Effector memory CD4-positive, alpha-beta T cell (primary cell): ENCODE measurements at regions not wholly inside any gene's neighbourhood (a gene's known extent, or its start where the extent isn't known, plus 50 kb on each side); places are given as distances from the start of the nearest gene placed in this dataset.

Experiments
- DNase-seq, 3 donors: peaks; one replicate each; pipeline ENCODE4 v3.0.0-alpha.2; 2020
- H3K27ac ChIP-seq: 2 replicates; pipeline ENCODE4 v1.7.0; 2013; ENCODE audit warnings: mild to moderate bottlenecking, low read length, moderate library complexity; ENCODE audit not compliant: insufficient read depth, poor library complexity, severe bottlenecking
- H3K27me3 ChIP-seq: replicated peaks from 2 replicates; pipeline ENCODE4 v1.7.0; 2013; ENCODE audit warnings: mild to moderate bottlenecking, low read length; ENCODE audit not compliant: insufficient read depth, control insufficient read depth, poor library complexity, severe bottlenecking
- H3K36me3 ChIP-seq: 2 replicates; pipeline ENCODE4 v1.7.0; 2013; ENCODE audit warnings: mild to moderate bottlenecking, low read length, moderate library complexity; ENCODE audit not compliant: control insufficient read depth, insufficient read depth
- H3K4me1 ChIP-seq: 2 replicates; pipeline ENCODE4 v1.7.0; 2013; ENCODE audit warnings: low read length, mild to moderate bottlenecking; ENCODE audit not compliant: control insufficient read depth, insufficient read depth, poor library complexity, severe bottlenecking
- H3K4me3 ChIP-seq: 2 replicates; pipeline ENCODE4 v1.7.0; 2013; ENCODE audit warnings: low read length, low read depth, mild to moderate bottlenecking; ENCODE audit not compliant: insufficient read depth, poor library complexity, severe bottlenecking
- H3K9me3 ChIP-seq: 2 replicates; pipeline ENCODE4 v1.7.0; 2013; ENCODE audit warnings: mild to moderate bottlenecking, low read length, moderate library complexity; ENCODE audit not compliant: control insufficient read depth

DNA sequence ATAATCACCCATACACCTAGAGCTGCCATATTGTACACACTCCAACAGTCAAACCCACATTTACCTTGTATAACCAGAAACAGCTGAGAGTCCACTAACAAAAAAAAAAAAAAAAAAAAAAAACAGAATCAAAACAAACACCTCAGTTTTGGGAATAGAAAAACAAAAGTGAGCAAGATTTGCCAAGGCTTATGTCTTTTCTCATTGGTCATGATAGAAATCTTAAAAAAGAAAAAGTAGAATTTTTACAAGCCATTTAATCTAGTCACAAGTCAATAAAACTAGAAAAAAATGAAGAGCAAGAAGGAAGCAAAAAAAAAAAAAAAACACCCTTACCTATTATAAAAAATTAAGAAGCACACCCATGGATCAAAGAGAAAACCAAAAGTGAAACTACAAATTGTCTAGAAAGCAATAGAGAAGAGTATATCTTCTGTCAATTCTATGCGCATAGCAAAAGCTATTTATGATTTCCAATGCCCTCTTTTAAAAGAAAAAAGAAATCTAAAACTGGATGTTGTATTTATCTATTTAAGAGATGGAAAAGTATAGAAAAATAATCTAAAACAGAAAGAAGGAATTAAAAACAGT, 113.2 kb upstream of the GALNT2 start:
- Histone ChIP-seq H3K9me3 (no peaks in the 10 kb centered on the region), H3K27ac (no peak overlapping the region), H3K27me3 (no peaks in the 10 kb centered on the region), H3K4me1 (no peaks in the 10 kb centered on the region), H3K4me3 (no peak overlapping the region), H3K36me3 (no peaks in the 10 kb centered on the region)
- DNase-seq: no peak

DNA sequence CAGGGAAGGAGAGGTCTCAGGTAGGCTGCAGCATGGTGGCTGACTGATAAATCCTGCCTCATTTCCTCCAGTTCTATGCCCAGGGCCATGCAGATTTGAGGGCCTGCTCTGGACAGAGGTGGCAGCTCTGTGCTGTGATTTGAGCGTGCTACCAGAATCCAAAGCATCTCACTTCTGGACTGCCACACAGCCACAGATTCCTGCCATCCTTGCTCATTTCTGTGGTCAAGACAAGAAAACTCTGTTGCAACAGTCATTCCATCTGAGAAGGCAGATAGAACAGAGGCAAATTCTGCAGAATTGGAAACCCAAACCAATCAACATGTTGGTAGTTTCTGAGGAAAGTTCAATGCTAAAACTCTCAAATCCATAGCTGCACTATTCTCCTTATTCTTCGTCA, 102.8 kb upstream of the GALNT2 start:
- H3K4me3 ChIP-seq: no peak overlapping the region
- no peaks in the 10 kb centered on the region for H3K9me3 ChIP-seq
- DNase-seq: no peak
- H3K27ac ChIP-seq: no peak overlapping the region
- no peaks in the 10 kb centered on the region for H3K27me3 ChIP-seq
- H3K4me1 ChIP-seq: no peaks in the 10 kb centered on the region
- H3K36me3 ChIP-seq: no peaks in the 10 kb centered on the region

DNA sequence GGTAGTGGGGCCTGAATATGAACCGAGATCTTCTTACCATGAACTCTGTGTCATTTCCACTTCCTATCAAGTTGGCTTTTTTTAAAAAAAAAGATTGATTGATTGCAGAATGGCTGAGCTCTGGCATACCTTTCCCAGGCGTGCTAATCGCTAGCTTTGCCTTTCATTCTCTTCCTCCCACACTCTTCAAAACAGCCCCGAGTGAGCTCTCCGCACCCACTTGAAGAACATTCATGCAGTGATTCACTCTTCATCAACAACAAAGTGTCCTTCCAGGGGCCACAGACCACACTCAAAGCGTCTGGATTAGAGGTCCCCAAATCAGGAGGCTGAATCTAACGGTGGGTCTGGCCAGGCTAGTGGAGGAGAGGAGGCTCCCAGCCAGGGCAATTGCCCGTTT, 96.3 kb upstream of the GALNT2 start:
- H3K9me3 ChIP-seq: no peaks in the 10 kb centered on the region
- H3K4me1 ChIP-seq: no peaks in the 10 kb centered on the region
- H3K4me3 ChIP-seq: no peak overlapping the region
- H3K27me3 ChIP-seq: no peaks in the 10 kb centered on the region
- no peak for DNase-seq
- H3K27ac ChIP-seq: no peak overlapping the region
- H3K36me3 ChIP-seq: no peaks in the 10 kb centered on the region

DNA sequence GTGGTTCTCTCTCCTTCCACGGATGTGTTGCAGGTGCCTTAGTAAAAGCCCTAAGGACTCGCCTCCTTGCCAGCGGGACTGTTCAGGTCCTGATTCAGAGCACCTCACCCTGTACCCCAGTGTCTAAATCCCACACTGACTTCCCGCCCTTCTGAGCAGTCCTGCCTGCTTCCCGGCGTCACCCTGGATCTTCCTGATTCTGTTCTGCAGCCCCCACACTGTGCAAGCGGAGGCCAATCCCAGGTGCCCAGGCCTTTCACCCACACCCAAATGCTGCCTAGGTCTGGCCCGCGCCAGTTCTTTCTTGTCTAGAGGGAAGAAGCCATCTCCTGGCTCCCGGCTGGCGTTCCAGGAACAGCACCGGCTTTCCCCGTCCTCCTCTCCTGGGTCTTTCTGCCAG, 95.9 kb upstream of the GALNT2 start:
- no peaks in the 10 kb centered on the region for H3K27me3 ChIP-seq
- H3K27ac ChIP-seq: no peak overlapping the region
- DNase-seq: no peak
- no peak overlapping the region for H3K4me3 ChIP-seq
- no peaks in the 10 kb centered on the region for H3K9me3 ChIP-seq
- no peaks in the 10 kb centered on the region for H3K36me3 ChIP-seq
- H3K4me1 ChIP-seq: no peaks in the 10 kb centered on the region

GRCh38 chr1:229972600-229973296, 94.3 kb upstream of the GALNT2 start:
- Histone ChIP-seq H3K27me3 (no peaks in the 10 kb centered on the region), H3K4me3 (no peak overlapping the region), H3K4me1 (no peaks in the 10 kb centered on the region), H3K9me3 (no peaks in the 10 kb centered on the region), H3K27ac (no peak overlapping the region), H3K36me3 (no peaks in the 10 kb centered on the region)
- no peak for DNase-seq

DNA sequence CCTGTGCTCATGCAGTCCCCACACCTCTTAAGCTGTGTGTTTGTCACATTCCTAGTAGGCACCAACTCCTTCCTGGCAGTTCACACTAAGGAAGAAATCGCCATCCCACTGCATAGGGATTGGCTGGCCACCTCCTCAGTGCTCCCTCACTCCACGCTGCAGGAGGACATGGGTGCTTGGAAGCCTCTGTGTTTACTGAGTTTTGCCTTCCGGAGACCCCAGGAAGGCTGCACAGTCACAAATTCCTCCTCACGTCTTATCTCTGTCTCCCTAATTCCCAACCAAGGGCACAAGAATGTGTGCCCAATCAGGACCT, 93.8 kb upstream of the GALNT2 start:
- no peak overlapping the region for H3K4me3 ChIP-seq
- no peaks in the 10 kb centered on the region for H3K27me3 ChIP-seq

DNA sequence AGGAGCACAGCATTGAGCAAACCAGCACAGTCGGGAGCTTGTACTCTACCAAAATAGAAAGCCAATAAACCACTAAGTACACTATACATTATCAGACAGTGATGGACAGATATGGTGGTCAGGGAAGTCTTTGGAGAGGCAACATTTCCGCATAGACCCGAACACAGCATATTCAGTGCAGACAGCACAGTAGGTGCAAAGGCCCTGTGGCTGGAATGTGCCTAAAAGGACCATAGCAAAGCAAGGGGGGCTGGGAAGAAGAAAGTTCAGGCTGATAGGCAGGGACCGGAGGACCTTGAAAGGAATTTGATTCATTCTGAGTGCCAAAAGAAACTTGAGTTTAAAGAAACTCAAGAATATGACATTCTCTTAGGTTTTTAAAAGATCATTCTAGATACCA, 92.0 kb upstream of the GALNT2 start:
- Histone ChIP-seq H3K4me3 (no peak overlapping the region), H3K4me1 (no peaks in the 10 kb centered on the region), H3K27ac (no peak overlapping the region), H3K9me3 (no peaks in the 10 kb centered on the region), H3K27me3 (no peaks in the 10 kb centered on the region), H3K36me3 (no peaks in the 10 kb centered on the region)
- DNase-seq: no peak

More for the DNA sequence above, 93.8 kb upstream of the GALNT2 start:
- no peak for DNase-seq
- Histone ChIP-seq H3K27ac (no peak overlapping the region), H3K9me3 (no peaks in the 10 kb centered on the region), H3K4me1 (no peaks in the 10 kb centered on the region), H3K36me3 (no peaks in the 10 kb centered on the region)

DNA sequence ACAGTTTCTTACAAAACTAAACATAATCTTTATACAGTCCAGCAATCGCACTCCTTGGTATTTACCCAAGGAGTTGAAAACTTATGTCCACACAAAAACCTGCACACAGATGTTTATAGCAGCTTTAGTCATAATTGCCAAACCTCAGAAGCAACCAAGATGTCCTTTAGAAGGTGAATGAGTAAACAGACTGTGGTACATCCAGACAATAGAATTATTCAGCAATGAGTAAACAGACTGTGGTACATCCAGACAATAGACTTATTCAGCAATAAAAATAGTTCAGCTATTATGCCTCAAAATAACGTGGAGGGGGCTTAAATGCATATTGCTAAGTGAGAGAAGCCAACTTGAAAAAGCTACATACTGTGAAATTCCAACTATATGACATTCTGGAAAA, 87.0 kb upstream of the GALNT2 start:
- Histone ChIP-seq H3K4me3 (no peak overlapping the region), H3K27me3 (no peaks in the 10 kb centered on the region), H3K27ac (no peak overlapping the region), H3K9me3 (no peaks in the 10 kb centered on the region), H3K36me3 (no peaks in the 10 kb centered on the region), H3K4me1 (no peaks in the 10 kb centered on the region)
- DNase-seq: no peak

- H3K27ac ChIP-seq: no peak overlapping the region
- H3K9me3 ChIP-seq: no peaks in the 10 kb centered on the region
- no peaks in the 10 kb centered on the region for H3K27me3 ChIP-seq
- H3K36me3 ChIP-seq: no peaks in the 10 kb centered on the region
- DNase-seq: no peak
- H3K4me3 ChIP-seq: no peak overlapping the region
- no peaks in the 10 kb centered on the region for H3K4me1 ChIP-seq
Observed at GRCh38 chr1:229981736-229982135, 85.3 kb upstream of the GALNT2 start.

DNA sequence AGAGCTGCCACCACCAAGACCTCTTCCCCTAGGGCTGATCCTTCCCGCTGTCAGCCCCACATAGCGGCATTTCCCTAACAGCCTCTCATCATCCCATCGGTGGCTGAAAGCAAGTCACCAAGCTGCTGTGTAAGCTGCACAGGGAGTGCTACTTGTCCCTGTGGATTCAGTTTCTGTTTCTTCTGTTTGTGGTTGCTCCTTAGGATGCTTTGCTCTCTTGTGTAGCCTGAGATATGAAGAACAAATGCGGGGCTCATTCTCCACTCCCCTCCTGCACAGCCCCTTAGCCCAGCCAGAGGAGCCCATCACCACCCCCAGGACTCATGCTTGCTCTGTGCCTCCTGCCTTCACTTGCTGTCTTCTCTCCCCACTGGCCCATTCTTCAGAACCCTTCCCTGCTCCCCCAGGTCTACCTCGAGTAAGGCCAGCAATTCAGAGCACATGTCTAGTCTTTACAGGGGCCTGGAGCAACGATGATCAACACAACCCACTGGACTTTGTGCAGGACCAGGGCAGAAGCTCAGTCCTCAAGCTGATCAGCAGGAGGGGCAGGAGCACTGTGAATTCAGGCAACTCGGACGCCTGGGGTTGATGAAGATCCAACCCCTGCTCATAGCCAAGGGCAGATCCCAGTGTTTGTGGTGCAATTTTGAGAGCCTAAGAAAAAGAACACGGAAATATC, 82.6 kb upstream of the GALNT2 start:
- H3K9me3 ChIP-seq: no peaks in the 10 kb centered on the region
- no peaks in the 10 kb centered on the region for H3K36me3 ChIP-seq
- no peak for DNase-seq
- no peaks in the 10 kb centered on the region for H3K4me1 ChIP-seq
- no peak overlapping the region for H3K27ac ChIP-seq
- H3K27me3 ChIP-seq: no peaks in the 10 kb centered on the region
- no peak overlapping the region for H3K4me3 ChIP-seq
